ENCODE measurements at regions not wholly inside any gene's neighbourhood (a gene's known extent, or its start where the extent isn't known, plus 50 kb on each side); places are given as distances from the start of the nearest gene placed in this dataset.

GRCh38 chr7:25882151-25882773 lies 269.7 kb upstream of the NFE2L3 start:
- TF ChIP-seq CTCF (IDR thresholded peaks at IDR 0.05; ENCODE audit: low read depth, low read length) (no peak), EZH2phosphoT487 (IDR thresholded peaks at IDR 0.05; ENCODE audit: low read depth) (no peak)

Measured in OCI-LY3 (cell line).